CD4-positive, alpha-beta T cell (primary cell): ENCODE measurements at regions not wholly inside any gene's neighbourhood (a gene's known extent, or its start where the extent isn't known, plus 50 kb on each side); places are given as distances from the start of the nearest gene placed in this dataset.

Experiments used
- ATAC-seq: fragments of 200-7000 bp; cut with Tn5 transposase; one replicate; pipeline ENCODE4 v1.10.0; 2022; ENCODE audit warnings: mild to moderate bottlenecking; ENCODE audit not compliant: poor library complexity
- CTCF ChIA-PET: fragments of 350-600 bp; sonication (Branson Sonifier 250); formaldehyde crosslinking; loops from one replicate; lab custom pipeline; 2021; ENCODE audit warnings: antibody characterized with exemption, inconsistent platforms; lab: Charles Lee
- POLR2A ChIA-PET: fragments of 350-600 bp; sonication (Branson Sonifier 250); formaldehyde crosslinking; loops from one replicate; lab custom pipeline; 2021; ENCODE audit warnings: antibody characterized with exemption, inconsistent platforms; lab: Charles Lee
- DNase-seq, 14 experiments: peaks; one replicate each; pipeline ENCODE4 v3.0.0-alpha.2; 2013 to 2020; ENCODE audit warnings: mixed read lengths in 2 of 14
- H3K27ac ChIP-seq, 2 donors: one replicate each; pipeline versions ENCODE4 v1.5.1 to v1.7.0; 2013; ENCODE audit warnings: low read length in 2 of 2, low read depth in 1 of 2, mild to moderate bottlenecking in 1 of 2
- H3K27me3 ChIP-seq, 2 experiments: 1 replicate in 1 of 2; 2 replicates in 1 of 2; pipeline versions ENCODE4 v1.6.1 to v1.7.0; 2013; ENCODE audit warnings: low read length in 2 of 2, control low read depth in 1 of 2, mild to moderate bottlenecking in 1 of 2, moderate library complexity in 1 of 2; ENCODE audit not compliant: insufficient read depth in 2 of 2, control insufficient read depth in 1 of 2
- H3K36me3 ChIP-seq: one replicate; pipeline ENCODE4 v1.6.1; 2013; ENCODE audit warnings: low read length, control low read depth; ENCODE audit not compliant: insufficient read depth
- H3K4me1 ChIP-seq: one replicate; pipeline ENCODE4 v1.6.1; 2013; ENCODE audit warnings: low read length, control low read depth; ENCODE audit not compliant: insufficient read depth
- H3K4me3 ChIP-seq: one replicate; pipeline ENCODE4 v1.5.1; 2013; ENCODE audit warnings: mild to moderate bottlenecking, low read length, moderate library complexity
- H3K9me3 ChIP-seq, 2 experiments: 1 replicate in 1 of 2; 2 replicates in 1 of 2; pipeline versions ENCODE4 v1.6.1 to v1.7.0; 2013; ENCODE audit warnings: low read length in 2 of 2, mild to moderate bottlenecking in 2 of 2, control low read depth in 1 of 2, moderate library complexity in 1 of 2; ENCODE audit not compliant: control insufficient read depth in 1 of 2, insufficient read depth in 1 of 2
- H3K27ac Mint-ChIP-seq: one replicate; pipeline ENCODE4 v1.8.0; 2020; ENCODE audit warnings: mixed read lengths
- H3K27me3 Mint-ChIP-seq: one replicate; pipeline ENCODE4 v1.8.0; 2021; ENCODE audit warnings: mixed read lengths
- H3K36me3 Mint-ChIP-seq: one replicate; pipeline ENCODE4 v1.8.0; 2021; ENCODE audit warnings: low read depth, mixed read lengths
- H3K4me1 Mint-ChIP-seq: one replicate; pipeline ENCODE4 v1.8.0; 2021; ENCODE audit warnings: low read depth, mixed read lengths
- H3K4me3 Mint-ChIP-seq: one replicate; pipeline ENCODE4 v1.8.0; 2020; ENCODE audit warnings: mild to moderate bottlenecking, mixed read lengths
- H3K9me3 Mint-ChIP-seq: one replicate; pipeline ENCODE4 v1.8.0; 2020; ENCODE audit warnings: mixed read lengths
- CTCF ChIP-seq: fragments of 200-600 bp; IDR thresholded peaks from one replicate; pipeline ENCODE4 v1.8.0; 2022; ENCODE audit warnings: antibody characterized with exemption, mild to moderate bottlenecking
- intact Hi-C, 2 experiments: fragments of 100-400 bp; cut with DNase I in 1 of 2; cut with micrococcal nuclease in 1 of 2; formaldehyde crosslinking; loops; one replicate each; pipeline versions ENCODE4 v1.15.1 to v1.9.0; 2023 to 2025; cut with DNase I, micrococcal nuclease

DNA sequence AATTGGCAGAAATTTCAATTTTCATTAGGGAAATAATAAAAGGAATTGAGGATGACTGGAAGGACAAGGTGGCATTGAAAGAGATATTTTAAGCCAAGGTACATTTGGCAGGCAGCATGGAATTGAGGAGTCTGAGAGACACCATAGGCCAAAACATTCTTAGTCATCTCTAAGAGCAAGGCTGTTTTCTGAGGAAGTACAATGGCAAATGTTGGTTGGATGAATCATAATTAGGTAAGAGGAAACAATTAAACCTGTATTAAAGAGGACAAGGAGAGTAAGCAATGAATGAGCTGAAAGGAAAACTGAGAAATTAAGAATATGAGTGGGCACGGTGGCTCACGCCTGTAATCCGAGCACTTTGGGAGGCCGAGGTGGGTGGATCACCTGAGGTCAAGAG lies 86.3 kb downstream of the MRPL32 start:
- no peak overlapping the region for H3K27ac ChIP-seq
- no peaks in the 10 kb centered on the region for H3K9me3 ChIP-seq
- no peak overlapping the region for H3K4me3 ChIP-seq
- H3K36me3 Mint-ChIP-seq, result no peaks in the 10 kb centered on the region
- POLR2A ChIA-PET, result no interaction called here
- H3K4me1 ChIP-seq, result no peaks in the 10 kb centered on the region
- H3K27me3 Mint-ChIP-seq, result peaks cover 29% of the 10 kb centered on the region
- DNase-seq, result no peak
- H3K9me3 Mint-ChIP-seq, result no peaks in the 10 kb centered on the region
- no peaks in the 10 kb centered on the region for H3K36me3 ChIP-seq
- no peak for ATAC-seq
- H3K27me3 ChIP-seq, result peaks cover 3% of the 10 kb centered on the region in 2 experiments
- CTCF ChIA-PET, result no interaction called here
- no peak for TF ChIP-seq CTCF
- no peak overlapping the region for H3K4me3 Mint-ChIP-seq
- intact Hi-C loops, result no loop called here
- no peak overlapping the region for H3K27ac Mint-ChIP-seq
- H3K4me1 Mint-ChIP-seq, result no peaks in the 10 kb centered on the region

DNA sequence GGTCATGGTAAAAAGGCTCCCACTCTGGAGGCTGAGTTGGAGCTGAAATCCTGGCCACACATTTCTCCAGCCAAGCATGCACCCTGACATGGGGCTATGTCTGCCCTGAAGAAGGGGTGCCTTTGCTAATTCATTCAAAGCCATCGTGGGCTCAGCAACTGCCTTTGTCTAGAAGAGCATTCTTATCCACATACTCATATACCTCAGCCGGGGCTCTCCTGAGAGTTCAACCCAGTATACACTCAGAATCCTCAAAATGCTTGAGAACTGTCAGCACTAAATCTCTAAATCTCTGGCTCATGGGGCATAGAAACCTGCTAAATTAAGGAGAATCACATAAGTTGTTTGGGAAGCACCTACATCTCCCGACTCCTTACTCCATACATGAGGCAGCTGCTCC lies 89.3 kb downstream of the MRPL32 start:
- H3K9me3 Mint-ChIP-seq, result no peaks in the 10 kb centered on the region
- no peak for ATAC-seq
- intact Hi-C loops, result no loop called here

GRCh38 chr7:43022008-43022407 lies 89.8 kb downstream of the MRPL32 start:
- Mint-ChIP-seq H3K9me3 (no peaks in the 10 kb centered on the region), H3K36me3 (no peaks in the 10 kb centered on the region), H3K4me3 (no peak overlapping the region), H3K4me1 (no peaks in the 10 kb centered on the region), H3K27ac (no peak overlapping the region), H3K27me3 (peaks cover 12% of the 10 kb centered on the region)
- CTCF ChIA-PET, result no interaction called here
- intact Hi-C loops, result no loop called here
- POLR2A ChIA-PET, result no interaction called here
- Histone ChIP-seq H3K9me3 (no peaks in the 10 kb centered on the region), H3K27me3 (peaks cover 0 to 3% of the 10 kb centered on the region in 2 experiments), H3K4me1 (no peaks in the 10 kb centered on the region), H3K27ac (no peak overlapping the region), H3K36me3 (no peaks in the 10 kb centered on the region), H3K4me3 (no peak overlapping the region)
- TF ChIP-seq CTCF, result no peak
- ATAC-seq (no peak), DNase-seq (no peak)

More for the DNA sequence above, 89.3 kb downstream of the MRPL32 start:
- Mint-ChIP-seq H3K27ac (no peak overlapping the region), H3K4me1 (no peaks in the 10 kb centered on the region), H3K36me3 (no peaks in the 10 kb centered on the region), H3K27me3 (peaks cover 12% of the 10 kb centered on the region), H3K4me3 (no peak overlapping the region)
- H3K4me1 ChIP-seq, result no peaks in the 10 kb centered on the region
- no peaks in the 10 kb centered on the region for H3K36me3 ChIP-seq
- ChIA-PET POLR2A (no interaction called here), CTCF (no interaction called here)
- H3K4me3 ChIP-seq, result no peak overlapping the region
- no peak for TF ChIP-seq CTCF
- DNase-seq, result no peak
- H3K9me3 ChIP-seq, result no peaks in the 10 kb centered on the region
- H3K27me3 ChIP-seq, result peaks cover 0 to 3% of the 10 kb centered on the region in 2 experiments
- no peak overlapping the region for H3K27ac ChIP-seq
